Fibroblast of lung (primary cell): ENCODE measurements at regions not wholly inside any gene's neighbourhood (a gene's known extent, or its start where the extent isn't known, plus 50 kb on each side); places are given as distances from the start of the nearest gene placed in this dataset.
A peak's percentile ranks its signal among the peaks of the same experiment; 100 is the strongest.

ENCODE experiments used
- DNase-seq, 2 donors: peaks; one replicate each; pipeline versions ENCODE4 v3.0.0 to v3.0.0-alpha.2; 2010; ENCODE audit warnings: low read depth in 2 of 2
- H2AFZ ChIP-seq: 2 replicates; pipeline ENCODE4 v1.5.1; 2012; ENCODE audit warnings: low read length, control low read depth, inconsistent platforms
- H3K27ac ChIP-seq: 2 replicates; pipeline ENCODE4 v1.5.1; 2011; ENCODE audit warnings: low read length, control low read depth; ENCODE audit not compliant: insufficient read depth
- H3K27me3 ChIP-seq: 2 replicates; pipeline ENCODE4 v1.5.1; 2011; ENCODE audit warnings: mild to moderate bottlenecking, low read length; ENCODE audit not compliant: control insufficient read depth, insufficient read depth
- H3K36me3 ChIP-seq: 2 replicates; pipeline ENCODE4 v1.5.1; 2011; ENCODE audit warnings: low read length; ENCODE audit not compliant: control insufficient read depth, insufficient read depth
- H3K4me1 ChIP-seq: 2 replicates; pipeline ENCODE4 v1.5.1; 2011; ENCODE audit warnings: low read length; ENCODE audit not compliant: control insufficient read depth, insufficient read depth; ENCODE audit errors: extremely low read depth
- H3K4me2 ChIP-seq: 2 replicates; pipeline ENCODE4 v1.5.1; 2011; ENCODE audit warnings: low read length, control low read depth; ENCODE audit not compliant: insufficient read depth; ENCODE audit errors: extremely low read depth
- H3K4me3 ChIP-seq, 4 experiments: fragments of 200-600 bp in 1 of 4; sonication (generic) in 1 of 4; replicated peaks in 1 of 4; 2 replicates each; pipeline ENCODE4 v1.5.1; 2011 to 2016; ENCODE audit warnings: low read length in 4 of 4, low read depth in 3 of 4, mild to moderate bottlenecking in 3 of 4, control low read depth in 2 of 4, inconsistent platforms in 1 of 4, mixed read lengths in 1 of 4; ENCODE audit not compliant: insufficient read depth in 1 of 4; ENCODE audit errors: control extremely low read depth in 1 of 4
- H3K79me2 ChIP-seq: 2 replicates; pipeline ENCODE4 v1.5.1; 2012; ENCODE audit warnings: mild to moderate bottlenecking, low read length, inconsistent platforms; ENCODE audit not compliant: control insufficient read depth, insufficient read depth
- H3K9ac ChIP-seq: 2 replicates; pipeline ENCODE4 v1.5.1; 2011; ENCODE audit warnings: mild to moderate bottlenecking, low read length, control low read depth; ENCODE audit not compliant: insufficient read depth
- H3K9me3 ChIP-seq: 2 replicates; pipeline ENCODE4 v1.5.1; 2012; ENCODE audit warnings: low read depth, low read length; ENCODE audit not compliant: control insufficient read depth, insufficient read depth
- H4K20me1 ChIP-seq: 2 replicates; pipeline ENCODE4 v1.5.1; 2011; ENCODE audit warnings: low read length; ENCODE audit not compliant: control insufficient read depth, insufficient read depth; ENCODE audit errors: extremely low read depth
- EZH2 ChIP-seq: IDR thresholded peaks from 2 replicates; pipeline ENCODE4 v1.5.1; 2012; ENCODE audit warnings: low read length, control low read depth, mild to moderate bottlenecking; ENCODE audit errors: missing control alignments
- TF ChIP-seq, protein P1 (sequence below), 2 donors: IDR thresholded peaks in 1 of 2; conservative IDR thresholded peaks in 1 of 2; 1 replicate in 1 of 2; 2 replicates in 1 of 2; pipeline ENCODE4 v1.5.1; 2011 to 2012; ENCODE audit warnings: low read length in 2 of 2, control low read depth in 1 of 2, inconsistent platforms in 1 of 2, low read depth in 1 of 2, mild to moderate bottlenecking in 1 of 2

DNA sequence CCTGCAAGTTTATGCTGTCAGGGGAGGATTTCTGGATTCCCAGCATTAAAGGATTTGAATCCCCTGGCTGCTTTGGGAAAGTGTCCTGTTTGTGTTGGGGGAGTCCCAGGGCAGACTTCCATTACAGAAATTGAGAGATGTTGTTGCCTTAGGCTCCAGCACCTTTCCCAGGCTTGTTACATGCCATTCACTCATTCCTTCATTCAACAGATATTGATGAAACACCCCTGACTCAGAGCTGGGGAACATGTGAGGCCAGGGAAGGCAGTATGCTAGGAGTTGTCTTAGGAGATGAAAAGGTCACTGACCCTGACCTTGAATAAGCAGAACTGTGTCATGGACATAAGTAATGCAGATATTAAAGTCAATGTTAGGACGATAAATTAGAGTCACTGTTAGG lies 161.7 kb downstream of the NTMT2 start:
- Histone ChIP-seq H3K27ac (peak overlapping the region; percentile 85), H3K4me1 (peaks cover 29% of the 10 kb centered on the region), H3K27me3 (no peaks in the 10 kb centered on the region), H3K4me3 (no peak overlapping the region), H3K9me3 (no peaks in the 10 kb centered on the region), H3K36me3 (no peaks in the 10 kb centered on the region), H4K20me1 (no peaks in the 10 kb centered on the region), H3K4me2 (no peak overlapping the region), H2AFZ (no peak overlapping the region), H3K9ac (no peak overlapping the region), H3K79me2 (no peaks in the 10 kb centered on the region)
- DNase-seq, result peak in 1 of 2 donors; percentile 29
- TF ChIP-seq, protein P1, sequence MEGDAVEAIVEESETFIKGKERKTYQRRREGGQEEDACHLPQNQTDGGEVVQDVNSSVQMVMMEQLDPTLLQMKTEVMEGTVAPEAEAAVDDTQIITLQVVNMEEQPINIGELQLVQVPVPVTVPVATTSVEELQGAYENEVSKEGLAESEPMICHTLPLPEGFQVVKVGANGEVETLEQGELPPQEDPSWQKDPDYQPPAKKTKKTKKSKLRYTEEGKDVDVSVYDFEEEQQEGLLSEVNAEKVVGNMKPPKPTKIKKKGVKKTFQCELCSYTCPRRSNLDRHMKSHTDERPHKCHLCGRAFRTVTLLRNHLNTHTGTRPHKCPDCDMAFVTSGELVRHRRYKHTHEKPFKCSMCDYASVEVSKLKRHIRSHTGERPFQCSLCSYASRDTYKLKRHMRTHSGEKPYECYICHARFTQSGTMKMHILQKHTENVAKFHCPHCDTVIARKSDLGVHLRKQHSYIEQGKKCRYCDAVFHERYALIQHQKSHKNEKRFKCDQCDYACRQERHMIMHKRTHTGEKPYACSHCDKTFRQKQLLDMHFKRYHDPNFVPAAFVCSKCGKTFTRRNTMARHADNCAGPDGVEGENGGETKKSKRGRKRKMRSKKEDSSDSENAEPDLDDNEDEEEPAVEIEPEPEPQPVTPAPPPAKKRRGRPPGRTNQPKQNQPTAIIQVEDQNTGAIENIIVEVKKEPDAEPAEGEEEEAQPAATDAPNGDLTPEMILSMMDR (conservative IDR thresholded peaks at IDR 0.05 in 1 of 2, IDR thresholded peaks at IDR 0.05 in 1 of 2; ENCODE audit: low read depth in 1 of 2, low read length in 2 of 2), result no peak
- no peak for TF ChIP-seq EZH2

DNA sequence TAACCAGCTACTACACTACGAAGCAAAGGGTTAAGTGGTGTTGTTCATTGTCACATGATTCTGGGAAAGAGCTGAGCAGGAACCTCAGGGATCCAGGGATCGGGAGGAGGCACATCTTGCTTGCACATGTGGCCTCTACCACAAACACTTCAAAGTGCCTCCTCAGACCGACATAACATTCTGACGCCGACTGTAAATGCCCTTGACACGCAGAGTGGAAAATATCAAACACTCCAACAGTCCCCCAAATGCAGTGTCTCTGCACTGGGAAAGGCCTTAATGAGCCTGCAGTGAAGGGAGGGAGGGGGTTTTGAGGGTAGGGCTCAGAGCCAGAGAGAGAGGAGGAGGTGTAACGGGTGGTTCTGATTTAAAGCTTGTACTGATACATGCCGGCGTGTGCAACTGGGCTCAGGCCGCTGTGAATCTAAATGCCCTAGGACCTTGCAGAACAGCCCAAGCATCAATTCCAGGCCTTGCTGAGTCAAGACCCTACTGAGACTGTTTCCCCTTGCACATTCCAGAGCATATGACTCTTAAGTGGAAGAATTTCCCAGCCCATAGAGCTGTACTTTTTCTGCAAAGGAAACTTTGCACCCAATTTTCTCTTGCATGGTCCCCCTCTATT lies 163.7 kb downstream of the NTMT2 start:
- Histone ChIP-seq H4K20me1 (no peaks in the 10 kb centered on the region), H3K9ac (no peak overlapping the region), H2AFZ (peak overlapping the region; percentile 56), H3K4me2 (peak overlapping the region; percentile 81), H3K4me3 (no peak overlapping the region), H3K9me3 (no peaks in the 10 kb centered on the region), H3K27ac (peak overlapping the region; percentile 85), H3K36me3 (no peaks in the 10 kb centered on the region), H3K27me3 (no peaks in the 10 kb centered on the region), H3K4me1 (peaks cover 29% of the 10 kb centered on the region), H3K79me2 (no peaks in the 10 kb centered on the region)
- peak; percentile 90 to 98 for DNase-seq
- no peak for TF ChIP-seq EZH2
- TF ChIP-seq, protein P1 (conservative IDR thresholded peaks at IDR 0.05 in 1 of 2, IDR thresholded peaks at IDR 0.05 in 1 of 2; ENCODE audit: low read depth in 1 of 2, low read length in 2 of 2), result no peak

DNA sequence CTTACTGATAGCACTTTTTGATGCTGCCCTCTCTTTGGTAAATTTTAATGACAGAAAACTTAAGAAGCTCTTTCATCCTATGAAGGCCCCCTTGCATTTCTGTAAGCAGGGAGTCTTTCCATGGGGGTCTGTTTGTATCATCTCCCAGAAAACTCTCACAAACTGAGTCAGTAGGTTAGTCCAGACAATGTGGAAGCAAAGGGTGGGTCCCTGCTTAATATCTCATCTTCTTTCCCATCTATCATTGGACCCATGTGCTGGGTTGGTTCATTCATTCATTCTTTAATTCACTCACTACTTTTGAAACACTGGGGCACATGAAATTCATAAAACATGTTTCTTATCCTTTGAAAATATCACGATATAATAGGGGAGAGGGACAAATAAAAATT lies 164.3 kb downstream of the NTMT2 start:
- no peaks in the 10 kb centered on the region for H3K36me3 ChIP-seq
- no peak overlapping the region for H3K4me3 ChIP-seq
- H2AFZ ChIP-seq, result no peak overlapping the region
- H4K20me1 ChIP-seq, result no peaks in the 10 kb centered on the region
- TF ChIP-seq, protein P1 (conservative IDR thresholded peaks at IDR 0.05 in 1 of 2, IDR thresholded peaks at IDR 0.05 in 1 of 2; ENCODE audit: low read depth in 1 of 2, low read length in 2 of 2), result no peak
- TF ChIP-seq EZH2, result no peak
- no peak overlapping the region for H3K9ac ChIP-seq
- H3K4me1 ChIP-seq, result peaks cover 29% of the 10 kb centered on the region
- no peak for DNase-seq
- H3K27me3 ChIP-seq, result no peaks in the 10 kb centered on the region
- H3K27ac ChIP-seq, result peak overlapping the region; percentile 85
- H3K79me2 ChIP-seq, result no peaks in the 10 kb centered on the region
- H3K4me2 ChIP-seq, result peak overlapping the region; percentile 60
- no peaks in the 10 kb centered on the region for H3K9me3 ChIP-seq
